ENCODE measurements at regions not wholly inside any gene's neighbourhood (a gene's known extent, or its start where the extent isn't known, plus 50 kb on each side); places are given as distances from the start of the nearest gene placed in this dataset.

DNA sequence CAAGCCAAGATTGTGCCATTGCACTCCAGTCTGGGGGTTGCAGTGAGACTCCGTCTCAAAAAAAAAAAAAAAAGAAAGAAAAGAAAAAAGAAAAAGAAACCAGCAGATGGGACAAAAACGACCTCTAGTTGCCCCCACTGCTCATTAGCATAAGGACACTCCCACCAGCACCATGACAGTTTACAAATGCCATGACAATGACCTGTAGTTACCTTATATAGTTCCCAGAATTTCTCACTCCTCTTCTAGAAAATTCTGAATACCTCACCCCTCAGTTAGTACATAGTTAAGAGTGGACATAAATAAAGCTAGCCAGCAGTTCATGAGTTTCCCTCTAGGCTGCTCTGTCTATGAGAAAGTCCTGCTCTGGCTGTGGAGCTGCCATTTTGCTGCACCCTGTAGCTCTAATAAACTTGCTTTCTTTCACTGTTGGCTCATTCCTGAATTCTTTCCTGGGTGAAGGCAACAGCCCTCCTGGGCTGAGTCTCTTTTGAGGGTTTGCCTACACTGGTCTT lies 276.8 kb upstream of the AKR1E2 start:
- TF ChIP-seq, protein P1, sequence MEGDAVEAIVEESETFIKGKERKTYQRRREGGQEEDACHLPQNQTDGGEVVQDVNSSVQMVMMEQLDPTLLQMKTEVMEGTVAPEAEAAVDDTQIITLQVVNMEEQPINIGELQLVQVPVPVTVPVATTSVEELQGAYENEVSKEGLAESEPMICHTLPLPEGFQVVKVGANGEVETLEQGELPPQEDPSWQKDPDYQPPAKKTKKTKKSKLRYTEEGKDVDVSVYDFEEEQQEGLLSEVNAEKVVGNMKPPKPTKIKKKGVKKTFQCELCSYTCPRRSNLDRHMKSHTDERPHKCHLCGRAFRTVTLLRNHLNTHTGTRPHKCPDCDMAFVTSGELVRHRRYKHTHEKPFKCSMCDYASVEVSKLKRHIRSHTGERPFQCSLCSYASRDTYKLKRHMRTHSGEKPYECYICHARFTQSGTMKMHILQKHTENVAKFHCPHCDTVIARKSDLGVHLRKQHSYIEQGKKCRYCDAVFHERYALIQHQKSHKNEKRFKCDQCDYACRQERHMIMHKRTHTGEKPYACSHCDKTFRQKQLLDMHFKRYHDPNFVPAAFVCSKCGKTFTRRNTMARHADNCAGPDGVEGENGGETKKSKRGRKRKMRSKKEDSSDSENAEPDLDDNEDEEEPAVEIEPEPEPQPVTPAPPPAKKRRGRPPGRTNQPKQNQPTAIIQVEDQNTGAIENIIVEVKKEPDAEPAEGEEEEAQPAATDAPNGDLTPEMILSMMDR (IDR thresholded peaks at IDR 0.05; ENCODE audit: low read depth, low read length, poor library complexity, severe bottlenecking): no peak
- TF ChIP-seq EZH2phosphoT487 (IDR thresholded peaks at IDR 0.05; ENCODE audit: borderline replicate concordance, low read length): no peak
